ENCODE measurements at regions not wholly inside any gene's neighbourhood (a gene's known extent, or its start where the extent isn't known, plus 50 kb on each side); places are given as distances from the start of the nearest gene placed in this dataset.

DNA sequence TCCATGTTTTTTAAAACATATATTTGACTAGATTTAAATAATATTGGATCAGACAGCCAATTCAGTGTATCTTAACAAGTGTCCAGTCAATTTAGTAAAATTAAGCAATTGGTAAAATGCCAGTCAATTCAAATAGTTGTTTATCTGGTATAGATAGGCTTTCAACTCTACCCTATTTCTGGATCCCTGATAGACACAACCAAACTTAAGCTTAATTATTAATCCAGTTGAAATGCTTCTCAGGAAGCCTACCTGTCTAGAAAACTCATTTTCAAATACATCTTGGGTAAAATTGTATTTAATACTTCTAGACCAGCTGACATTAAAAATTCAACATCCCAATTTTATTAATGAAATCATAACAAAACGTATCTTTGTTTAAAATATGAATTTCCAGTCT, 710.8 kb upstream of the GRAMD2B start:
- TF ChIP-seq, protein P1, sequence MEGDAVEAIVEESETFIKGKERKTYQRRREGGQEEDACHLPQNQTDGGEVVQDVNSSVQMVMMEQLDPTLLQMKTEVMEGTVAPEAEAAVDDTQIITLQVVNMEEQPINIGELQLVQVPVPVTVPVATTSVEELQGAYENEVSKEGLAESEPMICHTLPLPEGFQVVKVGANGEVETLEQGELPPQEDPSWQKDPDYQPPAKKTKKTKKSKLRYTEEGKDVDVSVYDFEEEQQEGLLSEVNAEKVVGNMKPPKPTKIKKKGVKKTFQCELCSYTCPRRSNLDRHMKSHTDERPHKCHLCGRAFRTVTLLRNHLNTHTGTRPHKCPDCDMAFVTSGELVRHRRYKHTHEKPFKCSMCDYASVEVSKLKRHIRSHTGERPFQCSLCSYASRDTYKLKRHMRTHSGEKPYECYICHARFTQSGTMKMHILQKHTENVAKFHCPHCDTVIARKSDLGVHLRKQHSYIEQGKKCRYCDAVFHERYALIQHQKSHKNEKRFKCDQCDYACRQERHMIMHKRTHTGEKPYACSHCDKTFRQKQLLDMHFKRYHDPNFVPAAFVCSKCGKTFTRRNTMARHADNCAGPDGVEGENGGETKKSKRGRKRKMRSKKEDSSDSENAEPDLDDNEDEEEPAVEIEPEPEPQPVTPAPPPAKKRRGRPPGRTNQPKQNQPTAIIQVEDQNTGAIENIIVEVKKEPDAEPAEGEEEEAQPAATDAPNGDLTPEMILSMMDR (conservative IDR thresholded peaks at IDR 0.05; ENCODE audit: low read length) = no peak
- H3K4me3 ChIP-seq (ENCODE audit: low read length) = no peak overlapping the region
- DNase-seq (ENCODE audit: low read depth) = no peak

DNA sequence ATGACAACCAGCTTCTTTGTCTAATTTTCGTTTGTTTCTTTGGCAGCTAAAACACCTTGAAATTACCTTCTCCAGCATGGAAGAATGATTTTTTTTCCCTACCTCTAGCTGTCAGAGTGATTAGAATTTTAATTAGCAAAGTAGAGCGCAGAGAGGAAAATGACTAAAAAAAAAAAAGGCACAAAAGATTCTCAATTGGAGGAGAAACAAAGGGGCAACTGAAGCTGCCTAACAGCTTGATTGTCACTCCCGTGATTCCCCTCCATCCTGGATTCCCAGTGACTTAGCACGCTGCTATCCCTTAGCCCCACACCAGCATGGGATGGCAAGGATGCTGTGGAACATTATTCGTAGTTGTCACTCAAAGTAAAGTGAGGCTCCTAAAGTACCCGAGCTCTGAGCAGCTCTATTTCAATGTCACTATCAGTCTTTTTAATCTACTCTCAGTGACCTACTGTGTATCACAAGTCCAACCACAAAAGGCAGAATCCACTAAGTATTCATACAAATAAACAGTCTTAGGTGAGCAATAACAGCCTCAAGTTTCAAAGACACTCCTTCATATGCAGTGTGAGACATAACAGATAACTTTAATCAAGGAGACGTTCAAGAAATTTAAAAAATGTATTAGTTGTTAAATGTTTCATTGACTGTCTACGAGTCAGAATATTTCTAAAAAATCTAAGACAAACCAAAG, 710.0 kb upstream of the GRAMD2B start:
- TF ChIP-seq, protein P1 (conservative IDR thresholded peaks at IDR 0.05; ENCODE audit: low read length) = no peak
- DNase-seq (ENCODE audit: low read depth) = no peak
- H3K4me3 ChIP-seq (ENCODE audit: low read length) = no peak overlapping the region

DNA sequence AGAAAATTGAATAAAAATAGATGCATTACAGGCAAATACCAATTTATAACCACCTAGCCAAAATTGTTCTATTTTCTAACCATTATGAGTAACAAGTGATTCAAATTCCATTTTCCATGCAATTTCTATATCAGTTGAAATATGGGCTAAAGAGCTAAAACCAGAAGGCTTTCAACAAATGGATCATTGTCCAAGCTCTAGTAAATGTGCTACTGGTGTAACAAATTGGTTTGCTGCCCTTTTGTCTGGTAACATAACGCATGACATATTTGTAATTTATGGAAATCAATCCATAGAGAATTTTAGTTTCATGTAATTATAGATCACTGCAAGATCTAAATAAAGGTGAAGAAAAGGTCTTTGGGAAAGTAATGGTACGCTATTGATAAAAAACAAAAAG, 708.0 kb upstream of the GRAMD2B start:
- no peak overlapping the region for H3K4me3 ChIP-seq (ENCODE audit: low read length)
- no peak for DNase-seq (ENCODE audit: low read depth)
- TF ChIP-seq, protein P1 (conservative IDR thresholded peaks at IDR 0.05; ENCODE audit: low read length) = no peak

DNA sequence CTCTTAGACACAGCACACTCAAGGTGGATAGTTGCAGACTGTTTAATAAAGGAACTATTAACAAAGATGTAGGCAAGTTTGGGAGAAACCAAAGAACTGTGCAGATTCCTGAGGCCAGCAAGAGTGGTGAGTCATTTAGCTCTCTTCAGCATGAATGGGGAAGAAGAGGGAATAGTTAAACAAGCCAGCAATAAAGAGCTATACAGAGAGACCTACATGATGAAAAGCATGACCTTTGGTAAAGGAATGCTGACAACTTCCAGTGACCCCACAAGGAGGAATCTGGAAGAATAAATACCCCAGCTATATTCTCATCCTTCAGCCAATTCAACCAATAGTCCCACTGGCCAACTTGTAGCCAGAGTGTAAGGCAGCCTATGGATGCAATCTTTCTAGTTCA, 706.0 kb upstream of the GRAMD2B start:
- DNase-seq (ENCODE audit: low read depth) = peak; percentile 8

DNA sequence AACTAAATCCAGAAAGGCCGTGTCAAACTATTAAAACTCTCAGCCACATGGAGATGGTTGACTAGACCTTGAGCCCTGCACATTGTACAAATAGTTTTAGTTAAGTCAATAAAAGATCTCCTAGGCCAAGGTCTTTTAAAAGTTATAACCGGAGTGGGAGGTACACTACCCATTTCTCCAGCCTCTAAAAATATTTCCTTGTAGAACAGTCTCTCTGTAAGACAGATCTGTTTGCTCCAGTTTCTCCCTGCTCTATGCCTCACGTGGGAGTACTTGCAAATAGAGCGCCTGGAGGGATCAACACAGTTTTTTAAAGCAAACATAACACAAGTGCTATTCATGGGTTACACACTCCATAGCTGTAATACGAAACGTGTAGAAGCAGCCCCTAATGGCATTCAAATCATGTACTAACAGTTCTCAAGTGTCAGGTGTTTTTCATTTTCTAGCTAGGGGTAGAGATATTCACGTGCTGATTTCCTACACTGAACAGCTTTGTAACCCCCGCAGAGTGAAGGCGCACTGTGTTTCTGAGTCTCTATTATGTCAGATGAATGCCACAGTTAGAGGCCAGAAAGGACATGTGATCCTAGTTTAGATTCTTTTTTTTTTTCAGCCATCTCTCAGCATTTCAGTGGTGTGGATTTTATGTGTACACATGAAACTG, 703.4 kb upstream of the GRAMD2B start:
- no peak overlapping the region for H3K4me3 ChIP-seq (ENCODE audit: low read length)
- DNase-seq (ENCODE audit: low read depth) = no peak
- TF ChIP-seq, protein P1 (conservative IDR thresholded peaks at IDR 0.05; ENCODE audit: low read length) = no peak

More for the DNA sequence above, 706.0 kb upstream of the GRAMD2B start:
- TF ChIP-seq, protein P1 (conservative IDR thresholded peaks at IDR 0.05; ENCODE audit: low read length) = no peak
- H3K4me3 ChIP-seq (ENCODE audit: low read length) = no peak overlapping the region

DNA sequence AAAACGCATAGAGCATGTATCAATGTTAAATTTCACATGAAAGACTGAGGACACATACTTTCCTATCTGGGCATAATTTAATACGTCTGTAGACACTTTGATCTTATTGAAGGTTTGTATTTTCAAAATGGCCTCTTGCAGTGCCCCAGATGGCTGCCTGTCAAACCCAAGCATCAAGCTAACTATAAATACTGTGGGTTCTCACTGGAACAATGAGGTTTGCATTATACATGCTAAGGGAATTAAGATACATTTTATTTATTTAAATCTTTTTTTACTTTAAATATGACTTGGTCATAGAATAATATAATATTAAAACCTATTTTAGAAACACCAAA, 702.9 kb upstream of the GRAMD2B start:
- H3K4me3 ChIP-seq (ENCODE audit: low read length) = no peak overlapping the region
- DNase-seq (ENCODE audit: low read depth) = no peak
- TF ChIP-seq, protein P1 (conservative IDR thresholded peaks at IDR 0.05; ENCODE audit: low read length) = no peak

DNA sequence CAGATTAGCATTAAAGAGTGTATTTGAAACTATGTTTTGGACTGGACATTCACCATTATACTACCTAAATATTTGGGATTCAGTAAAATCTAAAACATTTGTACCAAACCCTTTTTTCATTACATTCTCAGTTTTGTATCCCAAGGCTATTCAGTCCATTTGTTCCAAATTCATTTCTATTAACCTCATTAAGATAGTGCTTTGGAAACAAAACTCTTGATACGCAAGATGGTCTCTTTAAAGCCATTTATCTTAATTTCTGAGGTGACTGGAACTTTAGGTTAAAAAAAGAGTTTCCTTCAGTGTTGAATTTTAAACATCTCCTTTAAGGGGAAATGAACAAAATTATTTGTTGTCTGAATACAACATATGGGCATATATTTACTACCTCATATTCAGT, 702.5 kb upstream of the GRAMD2B start:
- TF ChIP-seq, protein P1 (conservative IDR thresholded peaks at IDR 0.05; ENCODE audit: low read length) = no peak
- H3K4me3 ChIP-seq (ENCODE audit: low read length) = no peak overlapping the region
- no peak for DNase-seq (ENCODE audit: low read depth)
